ENCODE measurements at regions not wholly inside any gene's neighbourhood (a gene's known extent, or its start where the extent isn't known, plus 50 kb on each side); places are given as distances from the start of the nearest gene placed in this dataset.
A peak's percentile ranks its signal among the peaks of the same experiment; 100 is the strongest.

DNA sequence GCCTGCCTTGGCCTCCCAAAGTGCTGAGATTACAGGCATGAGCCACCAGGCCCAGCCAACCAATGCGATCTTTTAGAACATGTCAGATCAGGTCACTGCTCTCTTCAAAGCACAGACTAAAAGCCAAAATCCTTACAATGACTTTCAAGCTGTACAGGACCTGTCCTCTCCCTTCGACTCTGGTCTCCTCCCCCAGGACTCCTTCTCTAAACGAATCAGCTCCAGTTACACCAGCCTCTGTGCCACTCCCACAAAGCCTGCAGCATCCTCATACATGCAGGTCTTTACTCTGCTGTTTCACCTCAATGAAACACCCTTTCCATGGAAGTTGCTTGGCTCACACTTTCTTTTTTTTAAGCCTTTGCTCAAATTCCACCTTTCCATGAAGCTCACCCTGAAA is 436.0 kb downstream of the METTL4 start:
- no peak overlapping the region for H3K23ac ChIP-seq (ENCODE audit: low read length)
- no peaks in the 10 kb centered on the region for H3K27me3 ChIP-seq (ENCODE audit: insufficient read depth, low read length)
- H3K18ac ChIP-seq (ENCODE audit: low read length): no peak overlapping the region
- H3K27ac ChIP-seq (ENCODE audit: low read depth, low read length): no peak overlapping the region
- no peak overlapping the region for H2BK5ac ChIP-seq (ENCODE audit: low read depth, low read length, poor library complexity)
- H3K9me3 ChIP-seq (ENCODE audit: insufficient read depth, low read depth, low read length): no peaks in the 10 kb centered on the region
- H3K79me1 ChIP-seq (ENCODE audit: low read length): no peaks in the 10 kb centered on the region
- H2AK5ac ChIP-seq (ENCODE audit: low read length): no peak overlapping the region
- DNase-seq: no peak
- no peak overlapping the region for H2BK120ac ChIP-seq (ENCODE audit: insufficient read depth, low read length, poor library complexity)
- H2AFZ ChIP-seq (ENCODE audit: insufficient read depth, low read length, poor library complexity): no peak overlapping the region
- H3K79me2 ChIP-seq (ENCODE audit: control insufficient read depth, insufficient read depth, low read length, poor library complexity): no peaks in the 10 kb centered on the region
- no peak overlapping the region for H4K8ac ChIP-seq (ENCODE audit: low read depth, low read length)
- no CpG with 5 or more reads among the region's 3 CpGs for WGBS (ENCODE audit: extremely low coverage, insufficient coverage, insufficient read length)
- no peaks in the 10 kb centered on the region for H3K4me1 ChIP-seq (ENCODE audit: control insufficient read depth in 1 of 2, insufficient read depth in 2 of 2, low read length in 2 of 2)
- H3K4me2 ChIP-seq (ENCODE audit: low read length): no peak overlapping the region
- H2BK12ac ChIP-seq (ENCODE audit: low read length): no peak overlapping the region
- H3K9ac ChIP-seq (ENCODE audit: low read length): no peak overlapping the region
- no peak overlapping the region for H4K91ac ChIP-seq (ENCODE audit: low read depth, low read length)
- H4K12ac ChIP-seq (ENCODE audit: low read depth, low read length): no peak overlapping the region
- no peak overlapping the region for H3K4me3 ChIP-seq (ENCODE audit: low read depth, low read length)
- no peak overlapping the region for H3K14ac ChIP-seq (ENCODE audit: low read length)
- no peaks in the 10 kb centered on the region for H3K36me3 ChIP-seq (ENCODE audit: control insufficient read depth in 1 of 2, insufficient read depth in 2 of 2, low read length in 2 of 2)
- no peak overlapping the region for H3K4ac ChIP-seq (ENCODE audit: low read depth, low read length)

DNA sequence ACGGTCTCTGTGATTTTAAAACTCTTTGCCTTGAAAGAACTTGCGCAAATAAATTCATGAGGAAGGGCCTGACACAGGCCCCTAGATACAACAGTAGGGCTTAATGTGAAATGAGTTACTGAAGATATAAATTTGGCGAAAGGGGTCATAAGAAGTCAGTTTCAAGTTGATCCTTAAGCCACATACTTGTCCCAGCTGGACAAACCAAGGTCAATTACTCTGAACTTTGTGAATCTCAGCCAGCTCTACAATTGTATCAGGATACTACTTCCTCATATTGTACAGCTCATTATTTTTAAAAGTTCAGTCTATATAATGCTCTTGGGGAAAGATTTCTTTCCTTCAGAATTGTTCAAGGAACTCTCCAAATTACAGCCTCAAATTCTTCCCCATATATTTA is 432.8 kb downstream of the METTL4 start:
- H4K8ac ChIP-seq (ENCODE audit: low read depth, low read length): no peak overlapping the region
- H3K4me2 ChIP-seq (ENCODE audit: low read length): no peak overlapping the region
- H4K91ac ChIP-seq (ENCODE audit: low read depth, low read length): no peak overlapping the region
- no peak overlapping the region for H3K23ac ChIP-seq (ENCODE audit: low read length)
- no peak overlapping the region for H3K18ac ChIP-seq (ENCODE audit: low read length)
- no peaks in the 10 kb centered on the region for H3K79me2 ChIP-seq (ENCODE audit: control insufficient read depth, insufficient read depth, low read length, poor library complexity)
- no peak overlapping the region for H3K27ac ChIP-seq (ENCODE audit: low read depth, low read length)
- no peak overlapping the region for H3K4me3 ChIP-seq (ENCODE audit: low read depth, low read length)
- no peak overlapping the region for H2BK5ac ChIP-seq (ENCODE audit: low read depth, low read length, poor library complexity)
- H2BK120ac ChIP-seq (ENCODE audit: insufficient read depth, low read length, poor library complexity): no peak overlapping the region
- H3K4ac ChIP-seq (ENCODE audit: low read depth, low read length): no peak overlapping the region
- H2AK5ac ChIP-seq (ENCODE audit: low read length): no peak overlapping the region
- no peaks in the 10 kb centered on the region for H3K79me1 ChIP-seq (ENCODE audit: low read length)
- H2BK12ac ChIP-seq (ENCODE audit: low read length): no peak overlapping the region
- H3K9me3 ChIP-seq (ENCODE audit: insufficient read depth, low read depth, low read length): no peaks in the 10 kb centered on the region
- no peaks in the 10 kb centered on the region for H3K27me3 ChIP-seq (ENCODE audit: insufficient read depth, low read length)
- no peak overlapping the region for H3K14ac ChIP-seq (ENCODE audit: low read length)
- no peaks in the 10 kb centered on the region for H3K4me1 ChIP-seq (ENCODE audit: control insufficient read depth in 1 of 2, insufficient read depth in 2 of 2, low read length in 2 of 2)
- H3K36me3 ChIP-seq (ENCODE audit: control insufficient read depth in 1 of 2, insufficient read depth in 2 of 2, low read length in 2 of 2): no peaks in the 10 kb centered on the region
- no CpG with 5 or more reads among the region's 3 CpGs for WGBS (ENCODE audit: extremely low coverage, insufficient coverage, insufficient read length)
- no peak overlapping the region for H2AFZ ChIP-seq (ENCODE audit: insufficient read depth, low read length, poor library complexity)
- DNase-seq: no peak
- H3K9ac ChIP-seq (ENCODE audit: low read length): no peak overlapping the region
- H4K12ac ChIP-seq (ENCODE audit: low read depth, low read length): no peak overlapping the region

DNA sequence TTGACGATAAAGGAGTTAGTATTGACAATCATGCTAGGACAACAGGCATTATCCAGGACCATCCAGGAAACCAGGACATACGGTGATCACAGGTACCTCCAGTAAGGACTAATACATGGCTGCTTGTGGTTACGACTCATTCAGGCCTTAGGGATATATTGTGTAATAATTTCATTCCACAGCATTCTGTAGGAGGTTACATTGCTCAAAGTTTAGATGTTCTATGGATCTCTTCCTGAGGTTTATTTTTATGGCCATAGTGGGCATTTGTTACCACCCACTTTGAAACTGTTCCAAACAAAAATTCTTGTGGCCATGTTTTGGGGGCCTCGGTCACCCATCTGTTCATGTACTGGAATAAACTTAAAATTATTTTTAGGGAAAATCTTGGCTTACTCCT is 431.6 kb downstream of the METTL4 start:
- Histone ChIP-seq H4K8ac (ENCODE audit: low read depth, low read length) (no peak overlapping the region), H3K9ac (ENCODE audit: low read length) (no peak overlapping the region), H2BK5ac (ENCODE audit: low read depth, low read length, poor library complexity) (no peak overlapping the region), H3K23ac (ENCODE audit: low read length) (no peak overlapping the region), H3K4me1 (ENCODE audit: control insufficient read depth in 1 of 2, insufficient read depth in 2 of 2, low read length in 2 of 2) (no peaks in the 10 kb centered on the region), H4K12ac (ENCODE audit: low read depth, low read length) (no peak overlapping the region), H3K18ac (ENCODE audit: low read length) (no peak overlapping the region), H2AFZ (ENCODE audit: insufficient read depth, low read length, poor library complexity) (no peak overlapping the region), H3K36me3 (ENCODE audit: control insufficient read depth in 1 of 2, insufficient read depth in 2 of 2, low read length in 2 of 2) (no peaks in the 10 kb centered on the region), H3K79me1 (ENCODE audit: low read length) (no peaks in the 10 kb centered on the region), H3K14ac (ENCODE audit: low read length) (no peak overlapping the region), H3K4me2 (ENCODE audit: low read length) (no peak overlapping the region), H3K27me3 (ENCODE audit: insufficient read depth, low read length) (no peaks in the 10 kb centered on the region), H2AK5ac (ENCODE audit: low read length) (no peak overlapping the region), H4K91ac (ENCODE audit: low read depth, low read length) (no peak overlapping the region), H3K27ac (ENCODE audit: low read depth, low read length) (no peak overlapping the region), H3K79me2 (ENCODE audit: control insufficient read depth, insufficient read depth, low read length, poor library complexity) (no peaks in the 10 kb centered on the region), H2BK12ac (ENCODE audit: low read length) (no peak overlapping the region), H3K4ac (ENCODE audit: low read depth, low read length) (no peak overlapping the region), H2BK120ac (ENCODE audit: insufficient read depth, low read length, poor library complexity) (no peak overlapping the region), H3K9me3 (ENCODE audit: insufficient read depth, low read depth, low read length) (peaks cover 2% of the 10 kb centered on the region), H3K4me3 (ENCODE audit: low read depth, low read length) (no peak overlapping the region)
- no CpG with 5 or more reads among the region's 4 CpGs for WGBS (ENCODE audit: extremely low coverage, insufficient coverage, insufficient read length)
- peak; percentile 15 to 84 for DNase-seq

DNA sequence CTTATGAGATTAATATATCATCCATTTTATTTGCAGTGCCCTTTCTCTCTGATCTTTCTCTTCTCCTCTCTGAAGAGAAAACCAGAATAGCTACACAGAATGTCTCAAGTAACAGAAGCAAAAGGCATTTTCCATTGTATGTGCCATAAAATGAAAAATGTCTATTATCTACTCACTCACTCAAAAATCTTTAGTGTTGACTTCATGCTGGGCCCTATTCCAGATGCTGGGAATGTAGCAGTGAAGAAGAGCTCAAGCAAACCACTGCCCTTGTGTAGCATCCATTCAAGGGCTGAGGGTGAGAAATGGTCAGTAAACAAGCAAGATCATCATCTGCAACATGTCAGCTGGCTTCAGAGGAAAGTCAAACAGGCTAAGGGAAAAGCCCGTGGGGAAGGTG is 427.7 kb downstream of the METTL4 start:
- no peaks in the 10 kb centered on the region for H3K27me3 ChIP-seq (ENCODE audit: insufficient read depth, low read length)
- H4K91ac ChIP-seq (ENCODE audit: low read depth, low read length): no peak overlapping the region
- no peak overlapping the region for H4K12ac ChIP-seq (ENCODE audit: low read depth, low read length)
- H2AK5ac ChIP-seq (ENCODE audit: low read length): no peak overlapping the region
- no peak overlapping the region for H3K18ac ChIP-seq (ENCODE audit: low read length)
- no peak overlapping the region for H3K23ac ChIP-seq (ENCODE audit: low read length)
- WGBS (ENCODE audit: extremely low coverage, insufficient coverage, insufficient read length): no CpG with 5 or more reads among the region's 1 CpG
- no peak overlapping the region for H2BK12ac ChIP-seq (ENCODE audit: low read length)
- H3K9ac ChIP-seq (ENCODE audit: low read length): no peak overlapping the region
- H2BK120ac ChIP-seq (ENCODE audit: insufficient read depth, low read length, poor library complexity): no peak overlapping the region
- DNase-seq: no peak
- H3K79me1 ChIP-seq (ENCODE audit: low read length): no peaks in the 10 kb centered on the region
- no peak overlapping the region for H3K4me2 ChIP-seq (ENCODE audit: low read length)
- H3K4me1 ChIP-seq (ENCODE audit: control insufficient read depth in 1 of 2, insufficient read depth in 2 of 2, low read length in 2 of 2): peaks cover 0 to 5% of the 10 kb centered on the region in 2 experiments
- H3K4me3 ChIP-seq (ENCODE audit: low read depth, low read length): no peak overlapping the region
- H3K27ac ChIP-seq (ENCODE audit: low read depth, low read length): no peak overlapping the region
- peaks cover 3% of the 10 kb centered on the region for H3K9me3 ChIP-seq (ENCODE audit: insufficient read depth, low read depth, low read length)
- H4K8ac ChIP-seq (ENCODE audit: low read depth, low read length): no peak overlapping the region
- no peaks in the 10 kb centered on the region for H3K36me3 ChIP-seq (ENCODE audit: control insufficient read depth in 1 of 2, insufficient read depth in 2 of 2, low read length in 2 of 2)
- H3K4ac ChIP-seq (ENCODE audit: low read depth, low read length): no peak overlapping the region
- H2AFZ ChIP-seq (ENCODE audit: insufficient read depth, low read length, poor library complexity): no peak overlapping the region
- H3K79me2 ChIP-seq (ENCODE audit: control insufficient read depth, insufficient read depth, low read length, poor library complexity): no peaks in the 10 kb centered on the region
- no peak overlapping the region for H2BK5ac ChIP-seq (ENCODE audit: low read depth, low read length, poor library complexity)
- no peak overlapping the region for H3K14ac ChIP-seq (ENCODE audit: low read length)

Data from trophoblast cell (in vitro differentiated cells and primary cell).